ENCODE measurements at regions not wholly inside any gene's neighbourhood (a gene's known extent, or its start where the extent isn't known, plus 50 kb on each side); places are given as distances from the start of the nearest gene placed in this dataset.

GRCh38 chr9:22342491-22343217 lies 104.0 kb upstream of the DMRTA1 start:
- no peak for TF ChIP-seq CTCF (IDR thresholded peaks at IDR 0.05; ENCODE audit: poor library complexity, severe bottlenecking)
- Histone ChIP-seq H3K36me3 (ENCODE audit: low read depth) (no peaks in the 10 kb centered on the region), H3K27me3 (ENCODE audit: insufficient read depth, poor library complexity, severe bottlenecking) (no peaks in the 10 kb centered on the region), H3K9me3 (ENCODE audit: severe bottlenecking) (no peaks in the 10 kb centered on the region), H3K4me1 (ENCODE audit: insufficient read depth, poor library complexity, severe bottlenecking) (peaks cover 17% of the 10 kb centered on the region), H3K27ac (ENCODE audit: poor library complexity, severe bottlenecking) (peak overlapping the region; percentile 67), H3K4me3 (ENCODE audit: severe bottlenecking) (no peak overlapping the region)
- DNase-seq (ENCODE audit: low spot score) (no peak), ATAC-seq (ENCODE audit: low read depth) (peak; percentile 92)

GRCh38 chr9:22343218-22343611 lies 103.4 kb upstream of the DMRTA1 start:
- ATAC-seq (ENCODE audit: low read depth) (no peak), DNase-seq (ENCODE audit: low spot score) (no peak)
- no peaks in the 10 kb centered on the region for H3K36me3 ChIP-seq (ENCODE audit: low read depth)
- no peaks in the 10 kb centered on the region for H3K9me3 ChIP-seq (ENCODE audit: severe bottlenecking)
- H3K4me1 ChIP-seq (ENCODE audit: insufficient read depth, poor library complexity, severe bottlenecking): peaks cover 17% of the 10 kb centered on the region
- H3K4me3 ChIP-seq (ENCODE audit: severe bottlenecking): no peak overlapping the region
- no peaks in the 10 kb centered on the region for H3K27me3 ChIP-seq (ENCODE audit: insufficient read depth, poor library complexity, severe bottlenecking)
- H3K27ac ChIP-seq (ENCODE audit: poor library complexity, severe bottlenecking): peak overlapping the region; percentile 67
- no peak for TF ChIP-seq CTCF (IDR thresholded peaks at IDR 0.05; ENCODE audit: poor library complexity, severe bottlenecking)

GRCh38 chr9:22354699-22355384 lies 91.8 kb upstream of the DMRTA1 start:
- Histone ChIP-seq H3K27me3 (ENCODE audit: insufficient read depth, poor library complexity, severe bottlenecking) (no peaks in the 10 kb centered on the region), H3K4me1 (ENCODE audit: insufficient read depth, poor library complexity, severe bottlenecking) (peaks cover 5% of the 10 kb centered on the region), H3K36me3 (ENCODE audit: low read depth) (no peaks in the 10 kb centered on the region), H3K9me3 (ENCODE audit: severe bottlenecking) (peaks cover 3% of the 10 kb centered on the region), H3K4me3 (ENCODE audit: severe bottlenecking) (no peak overlapping the region), H3K27ac (ENCODE audit: poor library complexity, severe bottlenecking) (no peak overlapping the region)
- no peak for TF ChIP-seq CTCF (IDR thresholded peaks at IDR 0.05; ENCODE audit: poor library complexity, severe bottlenecking)
- DNase-seq (ENCODE audit: low spot score): no peak
- ATAC-seq (ENCODE audit: low read depth): 0 out of 3 replicates have a peak, but pooled peaks have one; percentile 19

GRCh38 chr9:22356985-22357384 lies 89.6 kb upstream of the DMRTA1 start:
- no peaks in the 10 kb centered on the region for H3K27me3 ChIP-seq (ENCODE audit: insufficient read depth, poor library complexity, severe bottlenecking)
- ATAC-seq (ENCODE audit: low read depth) (no peak), DNase-seq (ENCODE audit: low spot score) (no peak)
- H3K36me3 ChIP-seq (ENCODE audit: low read depth): no peaks in the 10 kb centered on the region
- H3K4me1 ChIP-seq (ENCODE audit: insufficient read depth, poor library complexity, severe bottlenecking): peaks cover 5% of the 10 kb centered on the region
- no peak for TF ChIP-seq CTCF (IDR thresholded peaks at IDR 0.05; ENCODE audit: poor library complexity, severe bottlenecking)
- peaks cover 3% of the 10 kb centered on the region for H3K9me3 ChIP-seq (ENCODE audit: severe bottlenecking)
- H3K4me3 ChIP-seq (ENCODE audit: severe bottlenecking): no peak overlapping the region
- no peak overlapping the region for H3K27ac ChIP-seq (ENCODE audit: poor library complexity, severe bottlenecking)

- DNase-seq (ENCODE audit: low spot score) (peak; percentile 45), ATAC-seq (ENCODE audit: low read depth) (no peak)
- H3K4me3 ChIP-seq (ENCODE audit: severe bottlenecking): no peak overlapping the region
- H3K27ac ChIP-seq (ENCODE audit: poor library complexity, severe bottlenecking): no peak overlapping the region
- TF ChIP-seq CTCF (IDR thresholded peaks at IDR 0.05; ENCODE audit: poor library complexity, severe bottlenecking): no peak
- no peaks in the 10 kb centered on the region for H3K9me3 ChIP-seq (ENCODE audit: severe bottlenecking)
- no peaks in the 10 kb centered on the region for H3K4me1 ChIP-seq (ENCODE audit: insufficient read depth, poor library complexity, severe bottlenecking)
- H3K27me3 ChIP-seq (ENCODE audit: insufficient read depth, poor library complexity, severe bottlenecking): no peaks in the 10 kb centered on the region
- no peaks in the 10 kb centered on the region for H3K36me3 ChIP-seq (ENCODE audit: low read depth)
These were observed 83.2 kb upstream of the DMRTA1 start for GRCh38 chr9:22363421-22363887.
